T-cell (primary cell): ENCODE measurements at regions not wholly inside any gene's neighbourhood (a gene's known extent, or its start where the extent isn't known, plus 50 kb on each side); places are given as distances from the start of the nearest gene placed in this dataset.

Experiments
- ATAC-seq, 4 experiments: fragments of 200-7000 bp in 3 of 4; fragments of 150-1000 bp in 1 of 4; cut with Tn5 transposase; replicated peaks in 1 of 4; 1 replicate in 3 of 4; 2 replicates in 1 of 4; pipeline ENCODE4 v1.10.0; 2021; ENCODE audit warnings: moderate library complexity in 3 of 4, mild to moderate bottlenecking in 2 of 4, moderate number of reproducible peaks in 1 of 4
- CTCF ChIA-PET, 2 donors: fragments of 300-600 bp; sonication (Branson Sonifier 250); formaldehyde crosslinking; loops; one replicate each; lab custom pipeline; 2022; ENCODE audit warnings: antibody characterized with exemption in 2 of 2; lab: Charles Lee
- POLR2A ChIA-PET, 2 donors: fragments of 300-600 bp; sonication (Branson Sonifier 250); formaldehyde crosslinking; loops; one replicate each; lab custom pipeline; 2022; ENCODE audit warnings: antibody characterized with exemption in 2 of 2; lab: Charles Lee
- DNase-seq, 35 experiments: peaks; one replicate each; pipeline versions ENCODE4 v3.0.0 to v3.0.0-alpha.2; 2013 to 2023
- H3K27ac ChIP-seq: one replicate; pipeline ENCODE4 v1.5.1; 2013; ENCODE audit warnings: low read length
- H3K27me3 ChIP-seq, 2 experiments: replicated peaks in 1 of 2; 1 replicate in 1 of 2; 2 replicates in 1 of 2; pipeline versions ENCODE4 v1.6.1 to v1.7.0; 2013; ENCODE audit warnings: low read length in 1 of 2, mixed read lengths in 1 of 2; ENCODE audit not compliant: control insufficient read depth in 2 of 2, insufficient read depth in 2 of 2; ENCODE audit errors: extremely low read depth in 1 of 2
- H3K36me3 ChIP-seq, 2 donors: 1 replicate in 1 of 2; 2 replicates in 1 of 2; pipeline versions ENCODE4 v1.6.1 to v1.7.0; 2013; ENCODE audit warnings: low read length in 1 of 2; ENCODE audit not compliant: control insufficient read depth in 2 of 2, insufficient read depth in 1 of 2; ENCODE audit errors: extremely low read depth in 1 of 2
- H3K4me1 ChIP-seq, 2 experiments: 1 replicate in 1 of 2; 2 replicates in 1 of 2; pipeline versions ENCODE4 v1.6.1 to v1.7.0; 2013; ENCODE audit warnings: low read length in 2 of 2, mixed read lengths in 1 of 2; ENCODE audit not compliant: insufficient read depth in 2 of 2, control insufficient read depth in 1 of 2; ENCODE audit errors: extremely low read depth in 1 of 2
- H3K4me3 ChIP-seq, 2 donors: 1 replicate in 1 of 2; 2 replicates in 1 of 2; pipeline versions ENCODE4 v1.5.1 to v1.7.0; 2013; ENCODE audit warnings: mild to moderate bottlenecking in 2 of 2, low read length in 1 of 2, moderate library complexity in 1 of 2; ENCODE audit not compliant: control insufficient read depth in 1 of 2; ENCODE audit errors: extremely low read depth in 1 of 2
- H3K9me3 ChIP-seq: 2 replicates; pipeline ENCODE4 v1.7.0; 2013
- H3K27ac Mint-ChIP-seq, 2 donors: one replicate each; pipeline ENCODE4 v1.8.0; 2020 to 2021; ENCODE audit warnings: mild to moderate bottlenecking in 2 of 2, mixed read lengths in 2 of 2
- H3K27me3 Mint-ChIP-seq, 2 donors: one replicate each; pipeline ENCODE4 v1.8.0; 2021 to 2022; ENCODE audit warnings: mixed read lengths in 2 of 2
- H3K36me3 Mint-ChIP-seq: one replicate; pipeline ENCODE4 v1.8.0; 2021; ENCODE audit warnings: mixed read lengths
- H3K4me1 Mint-ChIP-seq, 3 donors: one replicate each; pipeline ENCODE4 v1.8.0; 2020 to 2022; ENCODE audit warnings: mixed read lengths in 3 of 3, mild to moderate bottlenecking in 1 of 3
- H3K4me3 Mint-ChIP-seq, 3 donors: one replicate each; pipeline ENCODE4 v1.8.0; 2020 to 2022; ENCODE audit warnings: mild to moderate bottlenecking in 3 of 3, mixed read lengths in 3 of 3, moderate library complexity in 3 of 3
- H3K9me3 Mint-ChIP-seq, 3 donors: one replicate each; pipeline ENCODE4 v1.8.0; 2020 to 2022; ENCODE audit warnings: mixed read lengths in 3 of 3
- WGBS: methylation state at CpG from one replicate; pipeline ENCODE4 v1.1.5; 2013; ENCODE audit warnings: missing lambda C conversion rate; ENCODE audit not compliant: insufficient coverage; 5-methylcytosine and 5-hydroxymethylcytosine counted together

- H3K27ac Mint-ChIP-seq = no peak overlapping the region
- H3K27me3 Mint-ChIP-seq = peaks cover 8 to 14% of the 10 kb centered on the region in 2 donors
- H3K27ac ChIP-seq = no peak overlapping the region
- H3K4me1 Mint-ChIP-seq = no peaks in the 10 kb centered on the region
- peaks cover 0 to 7% of the 10 kb centered on the region in 2 experiments for H3K27me3 ChIP-seq
- no CpG with 5 or more reads among the region's 1 CpG for WGBS
- no peak for DNase-seq
- CTCF ChIA-PET = interaction anchor here in 1 of 2 donors (1.3 kb wide), 1 partner anchor 11 kb away, joined by 3 read pairs; no protein-coding TSS in a partner anchor
- no peaks in the 10 kb centered on the region for H3K36me3 ChIP-seq
- no peaks in the 10 kb centered on the region for H3K9me3 Mint-ChIP-seq
- H3K4me3 ChIP-seq = no peak overlapping the region
- no peak for ATAC-seq
- no peaks in the 10 kb centered on the region for H3K36me3 Mint-ChIP-seq
- POLR2A ChIA-PET = no interaction called here
- H3K4me1 ChIP-seq = no peaks in the 10 kb centered on the region
- no peak overlapping the region for H3K4me3 Mint-ChIP-seq
- H3K9me3 ChIP-seq = no peaks in the 10 kb centered on the region
Measured at GRCh38 chr4:151472297-151472696, 63.3 kb downstream of the FHIP1A start.

- DNase-seq (no peak), ATAC-seq (no peak)
- no peaks in the 10 kb centered on the region for H3K36me3 Mint-ChIP-seq
- no peak overlapping the region for H3K27ac Mint-ChIP-seq
- Histone ChIP-seq H3K27ac (no peak overlapping the region), H3K9me3 (no peaks in the 10 kb centered on the region), H3K4me1 (no peaks in the 10 kb centered on the region), H3K36me3 (no peaks in the 10 kb centered on the region), H3K27me3 (peaks cover 0 to 7% of the 10 kb centered on the region in 2 experiments), H3K4me3 (no peak overlapping the region)
- CTCF ChIA-PET = interaction anchor here in 1 of 2 donors (1.3 kb wide), 1 partner anchor 11 kb away, joined by 3 read pairs; no protein-coding TSS in a partner anchor
- H3K4me3 Mint-ChIP-seq = no peak overlapping the region
- no peaks in the 10 kb centered on the region for H3K9me3 Mint-ChIP-seq
- H3K27me3 Mint-ChIP-seq = peaks cover 6 to 10% of the 10 kb centered on the region in 2 donors
- 100% methylated on average over 1 of the region's 1 CpG for WGBS
- POLR2A ChIA-PET = no interaction called here
- no peaks in the 10 kb centered on the region for H3K4me1 Mint-ChIP-seq
Measured at GRCh38 chr4:151472711-151473110, 63.7 kb downstream of the FHIP1A start.

- DNase-seq = no peak
- H3K27me3 Mint-ChIP-seq = peaks cover 6 to 9% of the 10 kb centered on the region in 2 donors
- Histone ChIP-seq H3K9me3 (no peaks in the 10 kb centered on the region), H3K36me3 (no peaks in the 10 kb centered on the region), H3K4me1 (no peaks in the 10 kb centered on the region), H3K27ac (no peak overlapping the region), H3K27me3 (peaks cover 0 to 7% of the 10 kb centered on the region in 2 experiments), H3K4me3 (no peak overlapping the region)
- H3K36me3 Mint-ChIP-seq = no peaks in the 10 kb centered on the region
- ATAC-seq = no peak
- POLR2A ChIA-PET = no interaction called here
- H3K9me3 Mint-ChIP-seq = no peaks in the 10 kb centered on the region
- no peak overlapping the region for H3K27ac Mint-ChIP-seq
- CTCF ChIA-PET = no interaction called here
- H3K4me1 Mint-ChIP-seq = no peaks in the 10 kb centered on the region
- no peak overlapping the region for H3K4me3 Mint-ChIP-seq
Measured at GRCh38 chr4:151473521-151474097, 64.6 kb downstream of the FHIP1A start.

GRCh38 chr4:151475035-151475714 is 66.2 kb downstream of the FHIP1A start:
- Histone ChIP-seq H3K27me3 (peaks cover 0 to 7% of the 10 kb centered on the region in 2 experiments), H3K36me3 (no peaks in the 10 kb centered on the region), H3K9me3 (no peaks in the 10 kb centered on the region), H3K27ac (no peak overlapping the region), H3K4me1 (no peaks in the 10 kb centered on the region), H3K4me3 (no peak overlapping the region)
- CTCF ChIA-PET = no interaction called here
- H3K27me3 Mint-ChIP-seq = peaks cover 11 to 18% of the 10 kb centered on the region in 2 donors
- DNase-seq (no peak), ATAC-seq (no peak)
- H3K4me1 Mint-ChIP-seq = no peaks in the 10 kb centered on the region
- no peak overlapping the region for H3K27ac Mint-ChIP-seq
- no peaks in the 10 kb centered on the region for H3K36me3 Mint-ChIP-seq
- POLR2A ChIA-PET = no interaction called here
- H3K9me3 Mint-ChIP-seq = no peaks in the 10 kb centered on the region
- no peak overlapping the region for H3K4me3 Mint-ChIP-seq
- 81% methylated on average over 2 of the region's 4 CpGs for WGBS

GRCh38 chr4:151481813-151482212 is 72.8 kb downstream of the FHIP1A start:
- Histone ChIP-seq H3K27ac (no peak overlapping the region), H3K4me1 (no peaks in the 10 kb centered on the region), H3K9me3 (no peaks in the 10 kb centered on the region), H3K4me3 (no peak overlapping the region), H3K27me3 (peaks cover 0 to 4% of the 10 kb centered on the region in 2 experiments), H3K36me3 (no peaks in the 10 kb centered on the region)
- ChIA-PET POLR2A (no interaction called here), CTCF (no interaction called here)
- ATAC-seq (no peak), DNase-seq (no peak)
- H3K36me3 Mint-ChIP-seq = no peaks in the 10 kb centered on the region
- H3K27ac Mint-ChIP-seq = no peak overlapping the region
- peaks cover 10 to 16% of the 10 kb centered on the region in 2 donors for H3K27me3 Mint-ChIP-seq
- WGBS = 67% methylated on average over 1 of the region's 4 CpGs
- no peak overlapping the region for H3K4me3 Mint-ChIP-seq
- no peaks in the 10 kb centered on the region for H3K9me3 Mint-ChIP-seq
- no peaks in the 10 kb centered on the region for H3K4me1 Mint-ChIP-seq

- DNase-seq (no peak), ATAC-seq (no peak)
- H3K27ac ChIP-seq = no peak overlapping the region
- peaks cover 0 to 9% of the 10 kb centered on the region in 2 experiments for H3K27me3 ChIP-seq
- H3K9me3 ChIP-seq = no peaks in the 10 kb centered on the region
- H3K4me3 ChIP-seq = no peak overlapping the region
- H3K36me3 ChIP-seq = no peaks in the 10 kb centered on the region
- Mint-ChIP-seq H3K27me3 (peaks cover 14 to 26% of the 10 kb centered on the region in 2 donors), H3K9me3 (peaks cover 0 to 7% (median 2%) of the 10 kb centered on the region in 3 donors), H3K4me3 (no peak overlapping the region), H3K36me3 (no peaks in the 10 kb centered on the region), H3K4me1 (no peaks in the 10 kb centered on the region), H3K27ac (no peak overlapping the region)
- H3K4me1 ChIP-seq = no peaks in the 10 kb centered on the region
- POLR2A ChIA-PET = no interaction called here
- 32% methylated on average over 2 of the region's 2 CpGs for WGBS
- CTCF ChIA-PET = interaction anchor here (0.6 to 1.1 kb wide), 3 partner anchors 8 to 127 kb away, joined by 3 read pairs; no protein-coding TSS in a partner anchor
Measured at GRCh38 chr4:151484396-151485102, 75.6 kb downstream of the FHIP1A start.
